ENCODE measurements at regions not wholly inside any gene's neighbourhood (a gene's known extent, or its start where the extent isn't known, plus 50 kb on each side); places are given as distances from the start of the nearest gene placed in this dataset.

DNA sequence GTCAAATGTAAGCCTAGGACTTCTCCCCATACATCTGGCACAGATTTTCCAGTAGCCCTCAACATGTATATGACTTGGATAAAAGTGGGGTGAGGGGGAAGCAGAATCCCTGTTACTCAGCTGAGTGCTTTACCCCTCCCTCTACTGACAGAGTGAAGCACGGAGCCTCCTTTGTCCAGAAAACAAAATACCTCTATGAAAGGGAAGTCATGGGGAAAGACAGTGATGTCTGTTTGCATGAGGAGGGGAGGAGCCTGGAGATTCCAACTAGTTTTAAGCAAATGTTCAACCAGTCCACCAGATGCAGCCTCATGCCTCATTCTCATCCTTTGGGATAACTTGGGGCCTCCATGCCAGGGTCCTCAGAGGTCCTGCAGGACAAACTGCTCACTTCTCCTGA lies 203.9 kb downstream of the SMAD2 start:
- TF ChIP-seq, protein P1, sequence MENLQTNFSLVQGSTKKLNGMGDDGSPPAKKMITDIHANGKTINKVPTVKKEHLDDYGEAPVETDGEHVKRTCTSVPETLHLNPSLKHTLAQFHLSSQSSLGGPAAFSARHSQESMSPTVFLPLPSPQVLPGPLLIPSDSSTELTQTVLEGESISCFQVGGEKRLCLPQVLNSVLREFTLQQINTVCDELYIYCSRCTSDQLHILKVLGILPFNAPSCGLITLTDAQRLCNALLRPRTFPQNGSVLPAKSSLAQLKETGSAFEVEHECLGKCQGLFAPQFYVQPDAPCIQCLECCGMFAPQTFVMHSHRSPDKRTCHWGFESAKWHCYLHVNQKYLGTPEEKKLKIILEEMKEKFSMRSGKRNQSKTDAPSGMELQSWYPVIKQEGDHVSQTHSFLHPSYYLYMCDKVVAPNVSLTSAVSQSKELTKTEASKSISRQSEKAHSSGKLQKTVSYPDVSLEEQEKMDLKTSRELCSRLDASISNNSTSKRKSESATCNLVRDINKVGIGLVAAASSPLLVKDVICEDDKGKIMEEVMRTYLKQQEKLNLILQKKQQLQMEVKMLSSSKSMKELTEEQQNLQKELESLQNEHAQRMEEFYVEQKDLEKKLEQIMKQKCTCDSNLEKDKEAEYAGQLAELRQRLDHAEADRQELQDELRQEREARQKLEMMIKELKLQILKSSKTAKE (CRISPR knock-in tag; IDR thresholded peaks at IDR 0.05; ENCODE audit: borderline replicate concordance): no peak
- TF ChIP-seq ZNF781 (CRISPR knock-in tag; IDR thresholded peaks at IDR 0.05; ENCODE audit: borderline replicate concordance, not compliant biosample characterization) (no peak), ATAD3A (CRISPR knock-in tag; IDR thresholded peaks at IDR 0.05) (no peak), ARHGAP35 (CRISPR knock-in tag; IDR thresholded peaks at IDR 0.05; ENCODE audit: borderline replicate concordance) (no peak), ZNF709 (CRISPR knock-in tag; IDR thresholded peaks at IDR 0.05) (no peak), TSC22D2 (CRISPR knock-in tag; IDR thresholded peaks at IDR 0.05; ENCODE audit: borderline replicate concordance) (no peak), MEIS2 (CRISPR knock-in tag; IDR thresholded peaks at IDR 0.05) (no peak), SAFB2 (CRISPR knock-in tag; IDR thresholded peaks at IDR 0.05; ENCODE audit: borderline replicate concordance, low read depth) (no peak), HNRNPLL (IDR thresholded peaks at IDR 0.05; ENCODE audit: low read depth, low read length, poor library complexity, severe bottlenecking) (no peak), CREB1 (IDR thresholded peaks at IDR 0.05) (no peak), CREB1 (CRISPR knock-in tag; IDR thresholded peaks at IDR 0.05) (no peak)
- TF ChIP-seq, protein P2, sequence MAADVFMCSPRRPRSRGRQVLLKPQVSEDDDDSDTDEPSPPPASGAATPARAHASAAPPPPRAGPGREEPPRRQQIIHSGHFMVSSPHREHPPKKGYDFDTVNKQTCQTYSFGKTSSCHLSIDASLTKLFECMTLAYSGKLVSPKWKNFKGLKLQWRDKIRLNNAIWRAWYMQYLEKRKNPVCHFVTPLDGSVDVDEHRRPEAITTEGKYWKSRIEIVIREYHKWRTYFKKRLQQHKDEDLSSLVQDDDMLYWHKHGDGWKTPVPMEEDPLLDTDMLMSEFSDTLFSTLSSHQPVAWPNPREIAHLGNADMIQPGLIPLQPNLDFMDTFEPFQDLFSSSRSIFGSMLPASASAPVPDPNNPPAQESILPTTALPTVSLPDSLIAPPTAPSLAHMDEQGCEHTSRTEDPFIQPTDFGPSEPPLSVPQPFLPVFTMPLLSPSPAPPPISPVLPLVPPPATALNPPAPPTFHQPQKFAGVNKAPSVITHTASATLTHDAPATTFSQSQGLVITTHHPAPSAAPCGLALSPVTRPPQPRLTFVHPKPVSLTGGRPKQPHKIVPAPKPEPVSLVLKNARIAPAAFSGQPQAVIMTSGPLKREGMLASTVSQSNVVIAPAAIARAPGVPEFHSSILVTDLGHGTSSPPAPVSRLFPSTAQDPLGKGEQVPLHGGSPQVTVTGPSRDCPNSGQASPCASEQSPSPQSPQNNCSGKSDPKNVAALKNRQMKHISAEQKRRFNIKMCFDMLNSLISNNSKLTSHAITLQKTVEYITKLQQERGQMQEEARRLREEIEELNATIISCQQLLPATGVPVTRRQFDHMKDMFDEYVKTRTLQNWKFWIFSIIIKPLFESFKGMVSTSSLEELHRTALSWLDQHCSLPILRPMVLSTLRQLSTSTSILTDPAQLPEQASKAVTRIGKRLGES (CRISPR knock-in tag; IDR thresholded peaks at IDR 0.05; ENCODE audit: borderline replicate concordance): no peak
- TF ChIP-seq, protein P3, sequence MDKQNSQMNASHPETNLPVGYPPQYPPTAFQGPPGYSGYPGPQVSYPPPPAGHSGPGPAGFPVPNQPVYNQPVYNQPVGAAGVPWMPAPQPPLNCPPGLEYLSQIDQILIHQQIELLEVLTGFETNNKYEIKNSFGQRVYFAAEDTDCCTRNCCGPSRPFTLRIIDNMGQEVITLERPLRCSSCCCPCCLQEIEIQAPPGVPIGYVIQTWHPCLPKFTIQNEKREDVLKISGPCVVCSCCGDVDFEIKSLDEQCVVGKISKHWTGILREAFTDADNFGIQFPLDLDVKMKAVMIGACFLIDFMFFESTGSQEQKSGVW (CRISPR knock-in tag; IDR thresholded peaks at IDR 0.05; ENCODE audit: borderline replicate concordance): no peak
- TF ChIP-seq, protein P4, sequence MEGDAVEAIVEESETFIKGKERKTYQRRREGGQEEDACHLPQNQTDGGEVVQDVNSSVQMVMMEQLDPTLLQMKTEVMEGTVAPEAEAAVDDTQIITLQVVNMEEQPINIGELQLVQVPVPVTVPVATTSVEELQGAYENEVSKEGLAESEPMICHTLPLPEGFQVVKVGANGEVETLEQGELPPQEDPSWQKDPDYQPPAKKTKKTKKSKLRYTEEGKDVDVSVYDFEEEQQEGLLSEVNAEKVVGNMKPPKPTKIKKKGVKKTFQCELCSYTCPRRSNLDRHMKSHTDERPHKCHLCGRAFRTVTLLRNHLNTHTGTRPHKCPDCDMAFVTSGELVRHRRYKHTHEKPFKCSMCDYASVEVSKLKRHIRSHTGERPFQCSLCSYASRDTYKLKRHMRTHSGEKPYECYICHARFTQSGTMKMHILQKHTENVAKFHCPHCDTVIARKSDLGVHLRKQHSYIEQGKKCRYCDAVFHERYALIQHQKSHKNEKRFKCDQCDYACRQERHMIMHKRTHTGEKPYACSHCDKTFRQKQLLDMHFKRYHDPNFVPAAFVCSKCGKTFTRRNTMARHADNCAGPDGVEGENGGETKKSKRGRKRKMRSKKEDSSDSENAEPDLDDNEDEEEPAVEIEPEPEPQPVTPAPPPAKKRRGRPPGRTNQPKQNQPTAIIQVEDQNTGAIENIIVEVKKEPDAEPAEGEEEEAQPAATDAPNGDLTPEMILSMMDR (CRISPR knock-in tag; IDR thresholded peaks at IDR 0.05): no peak
